GM13976 (cell line): ENCODE measurements at regions not wholly inside any gene's neighbourhood (a gene's known extent, or its start where the extent isn't known, plus 50 kb on each side); places are given as distances from the start of the nearest gene placed in this dataset.

Source experiments
- DNase-seq: peaks from one replicate; pipeline ENCODE4 v3.0.0; 2012; ENCODE audit warnings: low spot score
- in situ Hi-C: fragments of 300-500 bp; cut with MboI; formaldehyde crosslinking; loops from one replicate; pipeline ENCODE4 v1.12.0; 2022; ENCODE audit warnings: low sequenced_read_pairs, mixed read lengths, inconsistent platforms; ENCODE audit not compliant: unreplicated experiment
- TF ChIP-seq, protein P1 (sequence below): IDR thresholded peaks from 2 replicates; pipeline ENCODE4 v1.5.1; 2012; ENCODE audit warnings: borderline replicate concordance, mild to moderate bottlenecking; ENCODE audit not compliant: insufficient read depth; ENCODE audit errors: extremely low read depth, missing control alignments, control extremely low read depth

DNA sequence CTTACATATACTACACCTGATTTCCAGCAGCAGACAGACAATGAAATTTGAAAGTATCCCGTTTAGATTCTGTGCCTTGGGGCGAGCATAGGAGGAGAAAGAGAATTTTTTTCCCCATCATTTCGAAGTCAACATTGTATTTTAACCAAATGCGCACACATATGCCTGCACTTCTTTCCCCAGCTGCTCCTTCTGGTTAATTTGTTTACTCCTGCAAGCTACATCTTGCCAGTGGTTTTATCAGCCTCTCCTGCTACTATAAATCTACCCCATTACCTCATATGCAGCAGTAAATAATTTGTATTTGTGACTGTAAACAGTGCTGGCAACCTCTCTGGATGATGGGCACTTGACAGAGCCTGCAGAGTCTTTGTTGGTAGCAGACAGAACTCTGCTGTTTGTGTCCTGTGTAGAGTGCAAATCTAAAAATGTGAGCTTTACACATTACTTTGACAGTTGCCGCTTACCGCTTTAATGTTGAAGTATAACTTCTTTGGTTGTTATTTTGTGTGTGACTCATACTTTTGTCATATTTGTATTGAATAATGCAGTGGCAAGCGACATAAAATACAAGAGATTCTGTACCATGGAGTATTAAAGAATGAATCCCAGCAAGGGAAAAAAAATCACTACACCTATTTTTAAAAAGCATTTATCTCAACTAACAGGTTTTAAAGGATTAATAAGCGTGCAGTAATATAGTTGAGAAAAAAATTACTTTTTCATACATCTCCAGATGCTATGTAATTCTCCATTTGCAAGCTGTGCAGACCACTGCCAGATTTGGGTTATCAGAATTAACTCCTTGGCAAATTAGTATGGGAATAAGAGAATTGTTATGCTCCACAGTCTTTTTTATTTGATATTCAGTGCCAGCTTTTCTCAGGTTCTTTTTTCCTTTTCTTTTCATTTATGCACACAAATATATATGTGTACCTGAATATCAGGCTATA, 536.8 kb downstream of the XIRP2 start:
- DNase-seq, result no peak
- TF ChIP-seq, protein P1, sequence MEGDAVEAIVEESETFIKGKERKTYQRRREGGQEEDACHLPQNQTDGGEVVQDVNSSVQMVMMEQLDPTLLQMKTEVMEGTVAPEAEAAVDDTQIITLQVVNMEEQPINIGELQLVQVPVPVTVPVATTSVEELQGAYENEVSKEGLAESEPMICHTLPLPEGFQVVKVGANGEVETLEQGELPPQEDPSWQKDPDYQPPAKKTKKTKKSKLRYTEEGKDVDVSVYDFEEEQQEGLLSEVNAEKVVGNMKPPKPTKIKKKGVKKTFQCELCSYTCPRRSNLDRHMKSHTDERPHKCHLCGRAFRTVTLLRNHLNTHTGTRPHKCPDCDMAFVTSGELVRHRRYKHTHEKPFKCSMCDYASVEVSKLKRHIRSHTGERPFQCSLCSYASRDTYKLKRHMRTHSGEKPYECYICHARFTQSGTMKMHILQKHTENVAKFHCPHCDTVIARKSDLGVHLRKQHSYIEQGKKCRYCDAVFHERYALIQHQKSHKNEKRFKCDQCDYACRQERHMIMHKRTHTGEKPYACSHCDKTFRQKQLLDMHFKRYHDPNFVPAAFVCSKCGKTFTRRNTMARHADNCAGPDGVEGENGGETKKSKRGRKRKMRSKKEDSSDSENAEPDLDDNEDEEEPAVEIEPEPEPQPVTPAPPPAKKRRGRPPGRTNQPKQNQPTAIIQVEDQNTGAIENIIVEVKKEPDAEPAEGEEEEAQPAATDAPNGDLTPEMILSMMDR, result no peak
- in situ Hi-C loops, result no loop called here

DNA sequence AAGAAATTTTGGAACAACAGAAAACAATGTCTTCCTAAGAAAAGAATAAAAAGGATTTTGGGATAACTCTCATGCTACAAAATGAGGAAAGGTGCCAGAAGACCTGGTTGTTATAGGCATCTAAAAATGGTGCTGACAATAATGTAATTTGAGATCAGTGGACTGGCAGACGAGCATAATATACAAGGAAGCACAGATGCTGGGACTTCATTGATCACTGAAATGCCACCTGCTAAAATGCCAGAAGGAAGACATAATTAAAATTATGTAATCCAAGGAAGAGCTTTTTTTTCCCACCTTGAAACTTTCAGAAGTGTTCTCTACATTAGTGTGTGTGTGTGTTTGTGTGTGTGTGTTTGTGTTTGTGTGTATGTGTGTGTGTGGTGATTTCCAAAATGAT, 535.9 kb downstream of the XIRP2 start:
- no peak for DNase-seq
- in situ Hi-C loops, result no loop called here
- TF ChIP-seq, protein P1, result no peak

DNA sequence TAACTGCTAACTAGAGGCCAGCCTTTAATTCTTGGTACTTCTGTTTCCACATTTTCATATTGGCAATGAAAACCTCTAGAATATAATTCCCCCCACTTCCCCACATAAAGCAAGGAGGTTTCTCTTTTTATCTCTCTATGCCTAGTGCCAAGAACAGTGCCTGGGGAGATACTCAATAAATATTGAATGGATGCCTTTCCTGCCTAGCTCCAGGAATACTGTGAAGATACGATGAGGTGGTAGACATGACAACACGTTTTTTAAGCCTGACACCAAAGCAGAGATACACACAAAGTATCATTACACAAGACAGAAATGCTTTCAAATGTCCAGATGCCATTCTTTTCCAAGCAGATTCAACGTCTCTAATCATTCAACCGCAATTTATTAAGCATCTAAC, 535.5 kb downstream of the XIRP2 start:
- no peak for DNase-seq
- TF ChIP-seq, protein P1, result no peak
- in situ Hi-C loops, result no loop called here

DNA sequence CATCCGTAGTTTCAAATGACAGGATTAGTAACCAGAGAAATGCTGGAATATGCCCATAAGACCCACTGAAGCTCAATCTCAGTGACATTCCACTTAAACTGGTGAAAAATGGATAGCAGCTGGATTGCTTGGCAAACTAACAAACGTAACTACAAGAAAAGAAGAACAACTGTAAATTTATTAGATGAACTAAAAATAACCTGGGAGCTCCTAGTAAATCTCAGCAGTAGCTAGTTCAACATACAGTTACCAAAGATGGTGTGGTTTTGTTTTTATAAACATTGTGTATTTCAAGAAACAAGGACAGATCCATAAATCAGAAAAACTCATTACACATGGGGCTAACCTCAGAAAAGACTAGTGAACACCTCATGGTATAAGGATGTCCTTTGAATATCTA, 531.9 kb downstream of the XIRP2 start:
- DNase-seq, result no peak
- TF ChIP-seq, protein P1, result no peak
- in situ Hi-C loops, result no loop called here

GRCh38 chr2:167415068-167415467, 526.8 kb downstream of the XIRP2 start:
- TF ChIP-seq, protein P1, result no peak
- in situ Hi-C loops, result no loop called here
- DNase-seq, result no peak

GRCh38 chr2:167411367-167411766, 523.1 kb downstream of the XIRP2 start:
- no peak for DNase-seq
- in situ Hi-C loops, result no loop called here
- TF ChIP-seq, protein P1, result no peak

DNA sequence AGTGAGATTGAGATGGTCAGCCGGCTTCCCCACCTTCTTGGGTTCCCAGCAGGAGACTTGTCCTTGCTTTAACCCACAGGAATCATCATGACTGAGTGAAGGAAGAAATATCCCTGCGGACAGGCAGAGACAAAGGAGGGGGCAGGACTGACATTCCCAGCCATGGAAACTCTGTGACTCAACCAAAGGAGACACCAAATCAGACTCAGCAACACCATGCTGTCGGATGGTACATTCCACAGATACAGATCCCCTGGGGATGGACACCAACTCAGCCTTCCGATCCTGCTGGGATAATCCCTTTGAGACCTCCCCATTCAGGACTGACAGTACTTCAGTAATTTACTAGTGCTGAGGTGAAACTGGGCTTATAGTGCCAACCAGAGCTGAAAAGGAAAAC, 518.3 kb downstream of the XIRP2 start:
- TF ChIP-seq, protein P1, result no peak
- DNase-seq, result no peak
- in situ Hi-C loops, result no loop called here
